OCI-M2 (cell line): ENCODE measurements at regions not wholly inside any gene's neighbourhood (a gene's known extent, or its start where the extent isn't known, plus 50 kb on each side); places are given as distances from the start of the nearest gene placed in this dataset.

ENCODE experiments used
- DNase-seq: peaks from one replicate; lab custom pipeline; 2025; ENCODE audit not compliant: unreplicated experiment; lab: John Stamatoyannopoulos, UW

DNA sequence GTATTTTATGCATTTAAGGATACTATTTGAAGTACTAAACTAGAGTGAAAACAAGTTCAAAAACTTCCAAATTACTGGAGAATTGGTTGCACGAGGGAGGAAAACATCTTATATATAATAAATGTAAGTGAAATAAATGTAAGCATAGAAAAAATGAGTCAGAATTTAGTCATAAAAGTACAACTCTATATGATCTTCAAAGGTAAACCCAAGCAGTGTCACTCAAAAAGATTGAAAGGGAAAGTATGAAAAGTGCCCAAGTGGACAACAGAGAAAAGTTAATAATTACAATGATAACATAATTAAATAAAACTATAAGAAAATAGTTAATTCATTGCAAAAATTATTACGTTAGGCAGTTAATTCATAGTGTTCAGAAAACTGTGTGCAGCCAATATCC is 2288.5 kb upstream of the C9orf72 start:
- DNase-seq, result no peak

- DNase-seq, result no peak
These were observed 2292.6 kb upstream of the C9orf72 start for GRCh38 chr9:29865764-29866313.

DNA sequence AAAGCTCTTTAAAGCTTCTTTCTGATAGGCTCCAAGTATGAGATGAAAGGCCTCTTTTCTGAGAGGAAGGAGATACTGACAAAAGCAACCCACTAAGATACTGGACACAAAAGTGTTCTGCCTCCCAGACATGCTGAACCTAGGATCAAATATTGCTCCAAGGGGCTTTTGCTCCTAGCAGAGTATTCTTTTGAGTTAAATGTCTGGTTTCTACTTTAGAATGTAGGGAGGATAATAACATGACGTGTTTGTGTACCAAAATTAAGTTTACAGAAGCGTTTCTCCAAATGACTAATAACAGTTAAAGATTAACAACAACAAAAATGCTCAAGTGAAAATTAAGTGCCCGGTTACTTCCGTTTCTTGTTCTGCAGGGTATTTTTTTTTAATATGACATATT is 2293.3 kb upstream of the C9orf72 start:
- no peak for DNase-seq

GRCh38 chr9:29873579-29873978 is 2300.3 kb upstream of the C9orf72 start:
- no peak for DNase-seq

- DNase-seq, result no peak
These were observed 2302.3 kb upstream of the C9orf72 start for GRCh38 chr9:29875547-29875946.

- no peak for DNase-seq
These were observed 2309.5 kb upstream of the C9orf72 start for GRCh38 chr9:29882767-29883166.

GRCh38 chr9:29906065-29906464 is 2332.8 kb upstream of the C9orf72 start:
- no peak for DNase-seq

- DNase-seq, result no peak
These were observed 2354.8 kb upstream of the C9orf72 start for GRCh38 chr9:29928072-29928471.

- no peak for DNase-seq
These were observed 2366.3 kb upstream of the C9orf72 start for GRCh38 chr9:29939559-29939958.

- DNase-seq, result no peak
These were observed 2371.7 kb upstream of the C9orf72 start for GRCh38 chr9:29945012-29945411.

- no peak for DNase-seq
These were observed 2385.2 kb upstream of the C9orf72 start for GRCh38 chr9:29958469-29958868.

DNA sequence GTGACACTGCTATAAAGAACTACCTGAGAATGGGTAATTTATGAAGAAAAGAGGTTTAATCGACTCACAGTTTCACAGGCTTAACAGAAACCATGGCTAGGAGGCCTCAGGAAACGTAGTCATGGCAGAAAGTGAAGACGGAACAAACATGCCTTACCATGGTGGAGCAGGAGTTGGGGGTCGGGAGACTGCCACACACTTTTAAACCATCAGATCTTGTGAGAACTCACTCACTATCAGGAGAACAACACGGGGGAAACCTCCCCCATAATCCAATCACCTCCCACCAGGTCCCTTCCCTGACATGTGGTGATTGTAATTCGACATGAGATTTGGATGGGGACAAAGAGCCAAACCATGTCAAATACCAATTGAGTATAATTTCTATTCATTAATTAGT is 2392.6 kb upstream of the C9orf72 start:
- no peak for DNase-seq

DNA sequence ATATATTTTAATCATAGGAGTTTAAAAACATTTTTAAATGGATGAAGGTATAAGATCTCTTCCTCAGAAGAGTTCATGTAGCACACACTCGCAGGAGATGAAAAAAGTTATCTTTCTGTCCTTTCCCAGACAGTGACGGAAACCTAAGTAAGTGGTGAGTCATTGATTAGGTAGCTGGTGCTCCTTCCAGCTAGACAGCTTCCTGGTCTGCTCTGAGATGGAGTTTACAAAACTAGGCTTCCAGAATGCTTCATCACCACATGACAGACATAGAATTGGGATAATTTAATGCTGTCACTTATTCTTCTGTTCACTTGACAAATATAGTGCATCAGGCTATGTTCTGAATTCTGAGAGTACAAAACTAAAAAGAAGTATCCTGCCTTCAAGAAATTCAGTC is 2393.0 kb upstream of the C9orf72 start:
- no peak for DNase-seq

GRCh38 chr9:29968831-29969230 is 2395.6 kb upstream of the C9orf72 start:
- no peak for DNase-seq

DNA sequence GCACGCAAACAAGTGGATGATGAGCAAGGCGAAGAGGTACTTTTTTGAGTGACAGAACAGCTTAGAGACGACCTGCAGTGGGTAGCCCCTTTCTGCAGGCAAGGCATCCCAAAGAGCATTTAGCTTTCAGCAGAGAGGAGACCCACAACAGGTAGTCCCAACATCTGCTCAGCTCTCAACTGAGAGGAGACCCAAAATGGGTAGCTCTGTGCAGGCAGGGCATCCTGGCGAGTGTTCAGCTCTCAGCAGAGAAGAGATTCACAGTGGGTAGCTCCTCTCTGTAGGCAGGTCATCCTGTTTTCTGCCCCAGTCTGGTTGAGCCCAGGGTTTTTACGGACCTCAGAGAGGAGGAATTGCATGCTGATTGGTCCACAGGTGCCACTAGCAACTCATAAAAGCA is 2396.1 kb upstream of the C9orf72 start:
- DNase-seq, result no peak

GRCh38 chr9:29969856-29970647 is 2396.8 kb upstream of the C9orf72 start:
- no peak for DNase-seq

GRCh38 chr9:29974197-29974596 is 2400.9 kb upstream of the C9orf72 start:
- no peak for DNase-seq

DNA sequence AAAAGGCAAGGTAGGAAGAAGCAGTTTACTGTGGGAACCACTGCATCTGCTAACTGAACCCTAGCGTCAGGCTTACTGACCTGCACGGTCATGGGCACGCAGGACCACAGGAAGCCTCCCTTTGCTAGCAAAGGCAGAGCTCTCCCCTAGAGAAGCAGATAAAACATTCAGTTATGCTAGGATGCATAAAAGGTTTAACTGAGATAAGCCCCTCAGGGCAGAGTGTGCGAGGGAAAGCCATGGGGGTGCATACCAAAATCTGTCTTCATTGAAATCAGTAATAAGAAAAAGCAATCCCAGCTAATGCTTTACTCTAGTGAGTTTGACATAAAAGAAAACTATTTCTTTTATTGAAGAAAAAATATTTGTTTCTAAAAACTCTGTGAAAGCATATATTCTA is 2403.7 kb upstream of the C9orf72 start:
- DNase-seq, result no peak

DNA sequence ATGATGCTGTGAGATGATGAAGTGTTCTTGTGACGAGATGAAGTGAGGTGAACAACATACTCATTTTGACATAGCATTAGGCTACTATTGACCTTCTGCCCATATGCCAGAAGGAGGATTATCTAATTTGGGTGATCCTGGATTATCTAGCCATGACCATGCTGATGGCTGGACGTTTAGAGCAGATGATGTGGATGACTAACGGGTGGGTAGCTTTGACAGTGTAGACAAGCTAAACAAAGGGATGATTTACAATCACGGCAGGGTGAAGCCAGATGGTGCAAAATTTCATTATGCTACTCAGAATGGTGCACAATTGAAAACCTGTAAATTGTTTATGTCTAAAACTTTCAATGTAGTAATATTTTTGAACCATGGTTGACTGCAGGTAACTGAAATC is 2403.4 kb upstream of the ACO1 start:
- no peak for DNase-seq

- no peak for DNase-seq
These were observed 2384.8 kb upstream of the ACO1 start for GRCh38 chr9:29999645-30000044.

DNA sequence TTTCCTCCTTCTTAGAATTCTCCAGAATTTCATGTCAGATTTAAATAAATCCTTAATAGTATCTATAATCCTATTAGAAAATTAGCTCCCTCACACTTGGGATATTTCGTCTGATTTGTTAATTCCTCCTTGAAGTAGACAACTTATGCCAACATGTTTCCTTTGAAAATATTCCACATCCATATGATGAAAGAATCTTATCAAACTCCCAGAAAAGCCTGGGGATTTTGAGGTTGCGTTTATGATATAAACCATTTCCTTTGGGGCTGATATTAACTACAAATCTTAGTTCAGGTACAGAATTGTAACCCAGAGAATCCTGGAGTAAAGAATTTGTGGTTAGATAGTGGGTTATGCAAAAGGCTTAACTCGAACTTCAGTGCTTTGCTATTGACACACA is 2373.8 kb upstream of the ACO1 start:
- no peak for DNase-seq

DNA sequence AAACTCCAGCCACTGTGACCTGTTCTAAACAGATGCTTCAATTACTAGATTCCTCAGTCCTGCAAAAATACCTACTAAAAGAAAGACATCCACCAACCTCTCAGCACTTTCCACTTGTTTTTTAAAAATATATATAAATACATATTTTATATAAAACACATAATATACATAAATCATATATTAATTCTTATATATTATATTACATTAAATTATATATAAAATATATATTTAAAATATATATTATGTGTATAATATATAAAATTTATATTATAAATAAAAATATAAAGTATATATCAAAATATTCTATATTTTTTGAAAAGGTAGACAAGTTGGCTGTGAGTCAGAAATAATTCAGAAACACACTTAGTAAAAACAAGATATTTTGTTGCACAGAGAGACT is 2371.8 kb upstream of the ACO1 start:
- no peak for DNase-seq

DNA sequence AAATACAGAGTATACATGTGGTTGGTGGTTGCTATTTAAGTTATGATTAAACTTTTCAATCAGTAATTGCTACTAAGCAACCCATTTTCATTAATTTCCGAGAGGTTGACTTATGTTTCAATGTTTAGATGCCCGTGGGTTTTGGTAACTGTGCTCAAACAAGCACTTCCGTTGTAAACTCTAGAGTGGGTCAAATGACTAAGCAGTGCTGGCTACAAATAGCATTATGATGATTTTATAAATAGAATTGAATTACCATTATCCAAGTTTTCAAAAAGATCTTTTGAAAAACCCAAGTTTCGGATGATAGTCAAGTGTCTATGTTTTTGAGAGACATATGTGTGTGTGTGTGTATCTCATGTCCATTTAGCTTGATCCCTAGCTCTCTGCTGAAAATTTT is 2369.4 kb upstream of the ACO1 start:
- no peak for DNase-seq
